HepG2 (cell line): ENCODE measurements at regions not wholly inside any gene's neighbourhood (a gene's known extent, or its start where the extent isn't known, plus 50 kb on each side); places are given as distances from the start of the nearest gene placed in this dataset.
A peak's percentile ranks its signal among the peaks of the same experiment; 100 is the strongest.

Experiments
- ATF4 ChIP-seq, 2 experiments: fragments of 450-650 bp in 1 of 2; sonication (generic) in 1 of 2; formaldehyde crosslinking; IDR thresholded peaks; 2 replicates each; pipeline versions ENCODE4 v1.5.0 to v1.8.0; 2020 to 2022; ENCODE audit warnings: mild to moderate bottlenecking in 1 of 2, missing genetic modification reagents in 1 of 2
- CEBPB ChIP-seq: IDR thresholded peaks from 2 replicates; pipeline ENCODE4 v1.6.1; 2011; ENCODE audit warnings: low read depth, low read length, improper control_type of control experiment, borderline replicate concordance
- HIVEP1 ChIP-seq: sonication (generic); formaldehyde crosslinking; IDR thresholded peaks from 2 replicates; pipeline ENCODE4 v1.4.0; 2020; ENCODE audit warnings: mild to moderate bottlenecking, missing genetic modification reagents
- HNF1A ChIP-seq, 2 experiments: sonication (generic) in 1 of 2; formaldehyde crosslinking in 1 of 2; IDR thresholded peaks; 2 replicates each; pipeline versions ENCODE4 v1.4.0 to v1.6.1; 2016 to 2020; ENCODE audit warnings: borderline replicate concordance in 1 of 2, low read depth in 1 of 2, mild to moderate bottlenecking in 1 of 2, missing genetic modification reagents in 1 of 2
- MED1 ChIP-seq: sonication (generic); formaldehyde crosslinking; IDR thresholded peaks from 2 replicates; pipeline ENCODE4 v1.4.0; 2020; ENCODE audit warnings: missing genetic modification reagents
- MEIS1 ChIP-seq: sonication (generic); formaldehyde crosslinking; IDR thresholded peaks from 2 replicates; pipeline ENCODE4 v1.9.0; 2021; ENCODE audit warnings: mild to moderate bottlenecking, missing genetic modification reagents, moderate library complexity, borderline replicate concordance
- MTA1 ChIP-seq: sonication (generic); formaldehyde crosslinking; IDR thresholded peaks from 2 replicates; pipeline ENCODE4 v1.4.0; 2020; ENCODE audit warnings: missing genetic modification reagents, mild to moderate bottlenecking, borderline replicate concordance
- NFE2L1 ChIP-seq: sonication (generic); formaldehyde crosslinking; IDR thresholded peaks from 2 replicates; pipeline ENCODE4 v1.4.0; 2020; ENCODE audit warnings: missing genetic modification reagents, mild to moderate bottlenecking, borderline replicate concordance
- SPEN ChIP-seq: sonication (generic); formaldehyde crosslinking; IDR thresholded peaks from 2 replicates; pipeline ENCODE4 v1.5.1; 2020; ENCODE audit warnings: low read depth, mild to moderate bottlenecking, missing genetic modification reagents
- SRY ChIP-seq: sonication (generic); formaldehyde crosslinking; IDR thresholded peaks from 2 replicates; pipeline ENCODE4 v1.8.0; 2022; ENCODE audit warnings: mild to moderate bottlenecking, missing genetic modification reagents
- ZNF263 ChIP-seq: sonication (generic); formaldehyde crosslinking; IDR thresholded peaks from 2 replicates; pipeline ENCODE4 v1.4.0; 2020; ENCODE audit warnings: missing genetic modification reagents
- ZNF331 ChIP-seq: sonication (generic); formaldehyde crosslinking; IDR thresholded peaks from 2 replicates; pipeline ENCODE4 v1.4.0; 2020; ENCODE audit warnings: missing genetic modification reagents
- ZNF468 ChIP-seq: sonication (generic); formaldehyde crosslinking; IDR thresholded peaks from 2 replicates; pipeline ENCODE4 v1.8.0; 2022; ENCODE audit warnings: mild to moderate bottlenecking, moderate library complexity, missing genetic modification reagents
- ZNF484 ChIP-seq: sonication (generic); formaldehyde crosslinking; IDR thresholded peaks from 2 replicates; pipeline ENCODE4 v1.5.1; 2020; ENCODE audit warnings: mild to moderate bottlenecking, low read depth, missing genetic modification reagents, borderline replicate concordance
- ZNF780A ChIP-seq: sonication (generic); formaldehyde crosslinking; IDR thresholded peaks from 2 replicates; pipeline ENCODE4 v1.8.0; 2022; ENCODE audit warnings: mild to moderate bottlenecking, missing genetic modification reagents, moderate library complexity
- TF ChIP-seq, protein P1 (sequence below): sonication (generic); formaldehyde crosslinking; IDR thresholded peaks from 2 replicates; pipeline ENCODE4 v1.4.0; 2020; ENCODE audit warnings: missing genetic modification reagents, mild to moderate bottlenecking, borderline replicate concordance
- TF ChIP-seq, protein P2 (sequence below): sonication (generic); formaldehyde crosslinking; IDR thresholded peaks from 2 replicates; pipeline ENCODE4 v1.4.0; 2020; ENCODE audit warnings: missing genetic modification reagents

- TF ChIP-seq NFE2L1 (CRISPR knock-in tag) = no peak
- no peak for TF ChIP-seq HNF1A (IDR thresholded peaks at IDR 0.05; ENCODE audit: low read depth)
- no peak for TF ChIP-seq HNF1A (CRISPR knock-in tag; IDR thresholded peaks at IDR 0.05; ENCODE audit: borderline replicate concordance)
- TF ChIP-seq SPEN (CRISPR knock-in tag) = peak; percentile 59
- no peak for TF ChIP-seq ATF4 (CRISPR knock-in tag; IDR thresholded peaks at IDR 0.05)
- 0 out of 2 replicates have a peak, but pooled peaks have one; percentile 28 for TF ChIP-seq ZNF263 (CRISPR knock-in tag)
- no peak for TF ChIP-seq ZNF468 (CRISPR knock-in tag)
- TF ChIP-seq HIVEP1 (CRISPR knock-in tag) = no peak
- no peak for TF ChIP-seq CEBPB
- TF ChIP-seq ZNF780A = no peak
- TF ChIP-seq, protein P1, sequence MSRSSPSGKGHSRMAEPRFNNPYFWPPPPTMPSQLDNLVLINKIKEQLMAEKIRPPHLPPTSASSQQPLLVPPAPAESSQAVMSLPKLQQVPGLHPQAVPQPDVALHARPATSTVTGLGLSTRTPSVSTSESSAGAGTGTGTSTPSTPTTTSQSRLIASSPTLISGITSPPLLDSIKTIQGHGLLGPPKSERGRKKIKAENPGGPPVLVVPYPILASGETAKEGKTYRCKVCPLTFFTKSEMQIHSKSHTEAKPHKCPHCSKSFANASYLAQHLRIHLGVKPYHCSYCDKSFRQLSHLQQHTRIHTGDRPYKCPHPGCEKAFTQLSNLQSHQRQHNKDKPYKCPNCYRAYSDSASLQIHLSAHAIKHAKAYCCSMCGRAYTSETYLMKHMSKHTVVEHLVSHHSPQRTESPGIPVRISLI (CRISPR knock-in tag) = no peak
- TF ChIP-seq MED1 (CRISPR knock-in tag) = 0 out of 2 replicates have a peak, but pooled peaks have one; percentile 34
- TF ChIP-seq SRY (CRISPR knock-in tag) = 0 out of 2 replicates have a peak, but pooled peaks have one; percentile 59
- TF ChIP-seq ZNF484 (CRISPR knock-in tag) = no peak
- peak; percentile 20; the same call in 1 of the 2 replicates for TF ChIP-seq ZNF331
- TF ChIP-seq MEIS1 (CRISPR knock-in tag) = no peak
- TF ChIP-seq MTA1 (CRISPR knock-in tag) = no peak
- TF ChIP-seq, protein P2, sequence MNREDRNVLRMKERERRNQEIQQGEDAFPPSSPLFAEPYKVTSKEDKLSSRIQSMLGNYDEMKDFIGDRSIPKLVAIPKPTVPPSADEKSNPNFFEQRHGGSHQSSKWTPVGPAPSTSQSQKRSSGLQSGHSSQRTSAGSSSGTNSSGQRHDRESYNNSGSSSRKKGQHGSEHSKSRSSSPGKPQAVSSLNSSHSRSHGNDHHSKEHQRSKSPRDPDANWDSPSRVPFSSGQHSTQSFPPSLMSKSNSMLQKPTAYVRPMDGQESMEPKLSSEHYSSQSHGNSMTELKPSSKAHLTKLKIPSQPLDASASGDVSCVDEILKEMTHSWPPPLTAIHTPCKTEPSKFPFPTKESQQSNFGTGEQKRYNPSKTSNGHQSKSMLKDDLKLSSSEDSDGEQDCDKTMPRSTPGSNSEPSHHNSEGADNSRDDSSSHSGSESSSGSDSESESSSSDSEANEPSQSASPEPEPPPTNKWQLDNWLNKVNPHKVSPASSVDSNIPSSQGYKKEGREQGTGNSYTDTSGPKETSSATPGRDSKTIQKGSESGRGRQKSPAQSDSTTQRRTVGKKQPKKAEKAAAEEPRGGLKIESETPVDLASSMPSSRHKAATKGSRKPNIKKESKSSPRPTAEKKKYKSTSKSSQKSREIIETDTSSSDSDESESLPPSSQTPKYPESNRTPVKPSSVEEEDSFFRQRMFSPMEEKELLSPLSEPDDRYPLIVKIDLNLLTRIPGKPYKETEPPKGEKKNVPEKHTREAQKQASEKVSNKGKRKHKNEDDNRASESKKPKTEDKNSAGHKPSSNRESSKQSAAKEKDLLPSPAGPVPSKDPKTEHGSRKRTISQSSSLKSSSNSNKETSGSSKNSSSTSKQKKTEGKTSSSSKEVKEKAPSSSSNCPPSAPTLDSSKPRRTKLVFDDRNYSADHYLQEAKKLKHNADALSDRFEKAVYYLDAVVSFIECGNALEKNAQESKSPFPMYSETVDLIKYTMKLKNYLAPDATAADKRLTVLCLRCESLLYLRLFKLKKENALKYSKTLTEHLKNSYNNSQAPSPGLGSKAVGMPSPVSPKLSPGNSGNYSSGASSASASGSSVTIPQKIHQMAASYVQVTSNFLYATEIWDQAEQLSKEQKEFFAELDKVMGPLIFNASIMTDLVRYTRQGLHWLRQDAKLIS = no peak
Observed at GRCh38 chr14:76947078-76947837, 81.2 kb downstream of the IRF2BPL start (continued).
